HG03139 (cell line): ENCODE measurements at regions not wholly inside any gene's neighbourhood (a gene's known extent, or its start where the extent isn't known, plus 50 kb on each side); places are given as distances from the start of the nearest gene placed in this dataset.
"Not testable (repeated sequence)": the region's sequence is repeated elsewhere in the genome, so short reads cannot be mapped to it uniquely, and the experiment has no call there.

ENCODE experiments used
- ATAC-seq: cut with Tn5 transposase; IDR thresholded peaks from one replicate; pipeline ENCODE4 v1.9.1; 2021; ENCODE audit not compliant: unreplicated experiment

DNA sequence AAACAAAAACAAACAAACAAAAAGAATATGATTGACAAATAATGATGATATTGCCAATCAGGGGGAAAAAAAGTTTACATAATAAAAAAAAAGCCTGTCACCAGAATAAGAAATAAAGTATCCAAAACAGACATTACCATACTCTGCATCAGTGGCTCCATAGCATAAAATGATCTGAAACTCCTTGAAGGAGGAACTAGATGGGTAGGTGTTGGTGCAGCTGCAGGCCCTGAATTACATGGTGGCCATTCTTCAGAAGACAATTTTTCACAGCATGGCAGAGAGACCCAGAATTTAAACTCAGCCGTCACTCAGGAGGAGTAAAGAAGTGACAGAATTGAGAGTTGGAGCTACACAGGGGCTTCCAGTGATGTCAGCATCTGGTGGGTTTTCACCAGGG, 60.2 kb downstream of the GLUL start:
- no peak for ATAC-seq

DNA sequence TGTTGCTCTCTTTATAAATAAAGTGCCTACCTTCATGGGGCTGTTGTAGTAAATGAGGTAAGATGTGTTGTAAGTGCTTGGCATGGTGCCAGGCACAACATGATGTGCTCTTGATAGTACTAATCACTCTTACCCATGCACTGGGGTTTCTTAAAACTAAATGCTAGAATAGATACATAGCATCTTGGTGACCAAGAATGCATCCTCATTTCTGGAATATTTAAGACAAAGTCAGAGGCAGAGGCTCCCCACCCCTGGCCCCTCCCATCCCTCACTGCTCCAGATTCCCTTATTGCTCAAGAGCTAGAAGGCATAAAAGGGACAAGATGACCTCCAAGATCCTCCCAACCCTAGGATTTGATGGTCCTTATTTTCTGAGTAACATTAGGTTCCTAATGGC, 61.3 kb downstream of the GLUL start:
- ATAC-seq, result no peak

DNA sequence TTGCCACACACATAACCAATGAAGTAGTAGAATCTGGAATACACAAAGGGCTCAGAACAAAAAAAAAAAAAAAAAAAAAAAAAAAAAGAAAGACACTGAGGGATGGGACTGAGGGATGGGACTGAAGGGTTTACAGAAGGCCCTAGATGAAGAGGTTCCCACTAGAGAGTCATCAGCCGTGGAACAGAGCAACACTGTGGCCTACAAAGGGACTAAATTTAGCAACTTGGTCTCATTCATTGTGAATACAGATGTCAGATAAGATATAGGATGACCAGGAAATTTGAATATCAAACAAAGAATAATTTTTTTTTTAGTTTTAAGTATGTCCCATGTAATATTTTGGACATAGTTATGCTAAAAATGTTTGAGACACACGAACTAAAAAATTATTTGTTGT, 62.1 kb downstream of the GLUL start:
- no peak for ATAC-seq

DNA sequence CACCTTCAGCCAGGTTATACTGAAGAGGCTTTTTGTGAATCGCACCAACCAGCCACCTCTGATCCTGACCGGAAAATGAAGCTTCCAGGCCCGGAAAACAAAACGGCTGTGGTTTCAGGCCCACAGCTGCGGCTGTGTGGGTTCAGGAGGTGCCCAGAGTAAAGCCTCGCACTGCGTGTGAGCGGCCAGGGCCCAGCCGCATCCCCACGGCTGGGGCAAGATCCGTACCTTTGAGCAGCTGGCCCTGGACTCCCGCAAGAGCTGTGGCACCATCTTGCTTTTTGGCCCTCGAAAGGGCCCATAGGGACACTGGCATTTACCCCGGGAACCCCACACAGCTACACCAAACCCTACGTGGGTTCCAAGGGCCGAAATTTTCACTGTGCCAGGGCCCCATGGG, 63.0 kb downstream of the GLUL start:
- ATAC-seq, result no peak

DNA sequence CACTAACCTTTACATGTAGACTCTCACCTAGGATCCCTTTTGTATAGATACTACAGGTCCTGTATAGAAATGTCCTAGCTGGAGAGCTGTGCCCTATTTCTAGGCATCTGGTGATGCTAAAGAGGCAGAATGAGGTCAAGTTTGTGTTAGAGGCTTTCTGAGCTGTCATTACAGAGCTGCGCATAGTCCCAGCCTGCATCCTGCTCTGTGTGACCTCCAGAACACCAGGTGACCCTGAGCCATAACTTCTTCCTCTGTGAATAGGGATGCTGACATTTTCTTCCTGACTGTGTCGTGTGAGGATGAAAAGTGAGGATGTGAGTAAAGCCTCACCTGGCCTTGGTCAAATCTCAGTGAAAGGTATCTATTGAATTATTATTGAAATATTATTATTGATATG, 66.3 kb downstream of the GLUL start:
- no peak for ATAC-seq

DNA sequence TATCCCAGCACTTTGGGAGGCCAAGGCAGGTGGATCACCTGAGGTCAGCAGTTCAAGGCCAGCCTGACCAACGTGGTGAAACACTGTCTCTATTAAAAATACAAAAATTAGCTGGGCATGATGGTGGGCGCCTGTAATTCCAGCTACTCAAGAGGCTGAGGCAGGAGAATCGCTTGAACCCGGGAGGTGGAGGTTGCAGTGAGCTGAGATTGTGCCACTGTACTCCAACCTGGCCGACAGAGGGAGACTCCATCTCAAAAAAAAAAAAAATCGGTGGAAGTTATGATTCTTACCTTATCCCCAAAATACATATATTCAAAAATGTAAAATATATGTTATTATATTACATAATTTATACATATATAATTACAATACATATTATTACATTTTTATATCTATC, 70.1 kb downstream of the GLUL start:
- ATAC-seq, result not testable (repeated sequence)

DNA sequence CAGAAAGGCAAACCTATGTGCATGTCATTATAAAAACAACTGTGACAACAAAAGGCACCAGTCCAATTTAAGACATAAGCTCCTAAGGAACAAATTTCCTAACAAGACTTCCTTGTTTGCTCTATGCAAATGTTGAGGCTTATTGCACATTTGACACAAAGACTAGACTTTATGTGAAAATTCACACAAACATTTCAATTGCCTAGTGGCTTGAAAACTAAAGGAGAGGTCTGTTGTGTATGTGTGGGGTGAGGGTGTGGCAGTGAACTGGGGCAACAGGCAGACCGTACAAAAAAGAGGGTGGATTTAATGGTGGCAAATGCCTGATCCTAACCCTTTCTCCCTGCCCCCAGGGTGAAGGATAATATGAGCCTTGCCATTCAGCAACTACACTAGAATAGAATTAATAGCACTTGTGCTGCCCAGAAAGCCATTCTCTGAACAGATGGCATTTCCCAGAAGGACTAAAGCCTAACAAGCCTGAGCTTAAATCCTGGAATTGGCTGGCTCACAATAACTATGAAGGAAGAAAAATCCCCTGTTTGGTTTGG, 73.9 kb downstream of the GLUL start:
- no peak for ATAC-seq

DNA sequence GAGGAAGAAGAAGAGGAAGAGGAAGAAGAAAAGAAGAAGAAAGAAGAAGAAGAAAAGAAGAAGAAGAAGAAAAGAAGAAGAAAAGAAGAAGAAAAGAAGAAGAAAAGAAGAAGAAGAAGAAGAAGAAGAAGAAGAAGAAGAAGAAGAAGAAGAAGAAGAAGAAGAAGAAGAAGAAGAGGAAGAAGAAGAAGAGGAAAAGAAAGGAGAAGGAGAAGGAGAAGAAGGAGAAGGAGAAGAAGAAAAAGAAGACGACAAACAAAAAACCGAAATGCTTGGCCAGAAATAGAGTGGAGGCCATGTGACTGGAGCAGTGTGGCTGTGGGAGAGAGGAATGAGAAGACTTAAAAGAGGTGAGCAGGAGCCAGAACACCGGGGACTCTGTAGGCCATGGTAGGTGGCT, 75.1 kb downstream of the GLUL start:
- not testable (repeated sequence) for ATAC-seq

DNA sequence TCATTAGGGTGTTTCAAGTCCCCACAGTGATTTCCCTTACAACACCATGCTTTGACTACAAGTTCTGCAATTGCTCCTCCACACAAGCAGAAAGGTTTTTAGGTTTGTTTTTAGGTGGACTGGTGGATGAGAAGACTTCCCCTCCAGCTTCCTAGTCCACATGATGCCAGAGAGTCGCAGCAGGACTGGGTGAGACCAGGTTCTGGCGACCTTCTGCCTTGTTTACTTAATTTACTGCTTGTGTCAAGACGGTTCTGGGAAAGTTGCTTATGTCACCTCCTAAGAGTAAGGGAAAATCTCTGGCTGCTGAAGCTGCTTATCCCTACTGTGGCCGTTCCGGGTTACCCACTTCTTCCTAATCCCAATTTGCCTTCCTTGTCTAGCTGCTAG, 76.4 kb downstream of the GLUL start:
- no peak for ATAC-seq

DNA sequence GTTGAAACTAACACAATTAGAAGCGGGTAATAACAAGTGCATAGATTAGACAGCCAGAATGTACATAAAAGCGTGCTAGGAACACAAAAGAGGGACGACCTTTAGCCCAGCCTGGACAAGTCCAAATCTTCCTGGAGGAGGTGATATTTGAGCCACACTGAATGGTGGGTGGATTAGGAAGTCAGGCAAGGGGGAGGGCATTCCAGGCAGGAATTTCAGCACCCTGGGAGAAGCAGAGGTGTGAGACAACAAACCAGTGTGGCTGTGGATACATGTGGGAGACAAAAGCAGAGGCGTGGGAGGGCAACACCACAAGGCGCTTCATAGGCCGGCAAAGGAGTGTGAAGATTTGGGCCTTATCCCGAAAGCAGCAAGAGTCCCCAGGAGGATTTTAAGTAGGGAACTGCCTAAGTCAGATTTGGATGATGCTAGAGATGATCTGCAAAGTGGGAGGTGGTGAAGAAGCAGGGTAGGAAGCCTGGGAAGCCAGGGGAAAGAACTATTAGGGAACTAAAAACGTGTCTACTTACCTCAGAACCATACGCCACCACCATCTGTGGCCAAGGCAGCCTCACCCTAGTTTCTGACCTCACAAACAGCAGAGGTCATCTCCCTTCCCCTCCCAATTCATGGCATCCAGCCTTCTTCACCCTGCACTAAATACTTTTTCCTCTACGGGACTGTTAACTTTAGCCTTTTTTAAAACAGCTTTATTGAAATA, 81.8 kb downstream of the GLUL start:
- ATAC-seq, result no peak

DNA sequence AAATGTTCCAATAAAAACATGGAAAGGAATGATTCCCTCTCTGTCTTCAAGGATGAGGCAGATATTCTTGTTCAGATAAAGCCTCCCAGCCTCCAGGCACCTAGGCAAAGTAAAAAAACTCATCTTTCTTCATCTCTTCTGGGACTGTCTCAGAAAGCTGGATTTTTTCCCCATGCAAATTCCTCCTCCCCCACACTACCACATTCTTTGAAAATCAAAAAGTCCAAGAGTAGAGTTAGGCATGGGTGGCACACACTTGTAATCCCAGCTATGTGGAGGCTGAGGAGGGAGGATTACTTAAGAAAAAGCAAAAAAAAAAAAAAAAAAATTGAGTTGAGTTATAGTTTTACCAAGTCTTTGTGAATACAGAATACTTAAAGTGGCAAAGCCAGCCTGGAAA, 82.8 kb downstream of the GLUL start:
- no peak for ATAC-seq

DNA sequence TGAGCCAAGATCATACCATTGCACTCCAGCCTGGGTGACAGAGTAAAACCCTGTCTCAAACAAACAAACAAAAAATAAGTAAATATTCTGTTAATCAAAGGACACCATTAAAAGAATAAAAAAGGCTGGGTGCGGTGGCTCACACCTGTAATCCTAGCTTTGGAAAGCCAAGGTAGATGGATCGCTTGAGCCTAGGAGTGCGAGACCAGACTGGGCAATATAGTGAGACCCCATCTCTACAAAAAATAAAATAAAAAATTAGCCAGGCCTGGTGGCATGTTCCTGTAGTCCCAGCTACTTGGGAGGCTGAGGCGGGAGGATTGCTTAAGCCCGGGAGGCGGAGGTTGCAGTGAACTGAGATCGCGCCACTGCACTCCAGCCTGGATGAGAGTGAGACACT, 84.1 kb downstream of the GLUL start:
- not testable (repeated sequence) for ATAC-seq

DNA sequence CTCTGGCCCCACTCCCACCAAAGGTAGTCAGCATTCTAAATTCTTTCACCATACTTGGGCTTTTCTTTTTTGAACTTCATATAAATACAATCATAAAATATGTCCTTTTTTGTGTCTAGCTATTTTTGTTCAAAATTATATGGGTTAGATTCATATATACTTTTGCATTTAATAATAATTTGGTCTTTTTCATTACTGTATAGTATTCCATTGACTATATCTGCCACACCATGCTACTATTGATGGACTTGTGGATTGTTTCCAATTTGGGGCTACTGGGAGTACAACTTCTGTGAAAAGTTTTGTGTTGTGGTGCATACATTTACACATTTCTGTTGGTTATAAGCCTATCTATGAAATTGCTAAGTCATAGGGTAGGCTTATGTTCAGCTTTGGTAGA, 85.7 kb downstream of the GLUL start:
- ATAC-seq, result no peak

DNA sequence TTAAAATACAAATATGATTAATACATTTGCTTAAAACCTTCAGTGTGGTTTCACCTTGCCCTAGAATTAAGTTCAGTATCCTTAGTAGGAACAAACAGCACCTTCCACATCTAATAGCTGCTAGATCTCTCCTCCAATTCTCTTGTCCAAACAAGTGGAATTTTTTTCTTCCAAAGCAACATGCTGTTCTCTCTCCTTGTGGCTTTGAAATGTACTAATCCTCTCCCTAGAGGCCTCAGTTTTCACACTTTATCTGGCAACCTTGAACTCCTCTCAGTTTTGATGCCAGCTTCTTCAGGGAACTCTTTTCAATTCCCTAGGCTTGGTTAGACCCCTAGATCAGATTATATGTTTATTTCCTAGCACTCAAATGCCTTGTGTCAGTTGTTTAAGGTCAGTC, 87.0 kb downstream of the GLUL start:
- ATAC-seq, result no peak

DNA sequence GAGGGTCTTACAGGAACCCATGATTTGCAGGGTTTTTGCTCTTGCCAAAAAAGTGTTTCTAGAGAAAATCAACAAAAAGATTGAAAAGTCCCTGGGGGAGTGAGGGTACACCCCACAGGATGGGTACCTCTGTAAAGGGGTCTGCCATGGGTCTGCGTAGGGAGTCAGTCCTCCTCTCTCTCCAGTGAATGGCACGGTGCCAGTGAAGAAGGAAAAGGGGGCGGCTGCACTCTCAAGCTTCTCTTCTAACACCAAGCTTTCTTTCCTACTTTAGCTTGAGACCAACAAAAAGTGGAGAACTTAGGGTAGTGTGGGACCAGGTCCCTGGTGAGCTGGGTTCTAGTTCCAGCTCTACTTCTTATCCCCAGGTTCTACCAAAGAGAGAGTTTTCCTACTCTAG, 87.4 kb downstream of the GLUL start:
- no peak for ATAC-seq

DNA sequence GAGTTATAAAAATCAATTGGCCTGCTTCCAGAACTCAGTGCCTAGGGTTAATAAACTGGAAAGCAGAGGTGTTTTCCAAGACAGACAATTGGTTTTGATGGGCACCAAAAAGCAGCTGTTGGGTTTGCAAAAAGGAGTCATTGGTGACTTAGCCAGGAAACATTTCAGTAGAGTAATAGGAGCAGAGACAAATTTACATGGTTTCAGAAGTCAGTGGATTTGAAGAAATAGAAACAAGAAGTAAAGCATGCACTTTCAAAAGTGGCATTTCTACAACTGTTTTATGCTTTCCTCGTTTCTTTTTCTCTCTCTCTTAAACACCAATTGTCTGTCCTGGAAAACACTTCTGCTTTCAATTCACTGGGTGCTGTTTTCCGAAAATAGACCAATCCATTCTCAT, 87.8 kb downstream of the GLUL start:
- ATAC-seq, result no peak

DNA sequence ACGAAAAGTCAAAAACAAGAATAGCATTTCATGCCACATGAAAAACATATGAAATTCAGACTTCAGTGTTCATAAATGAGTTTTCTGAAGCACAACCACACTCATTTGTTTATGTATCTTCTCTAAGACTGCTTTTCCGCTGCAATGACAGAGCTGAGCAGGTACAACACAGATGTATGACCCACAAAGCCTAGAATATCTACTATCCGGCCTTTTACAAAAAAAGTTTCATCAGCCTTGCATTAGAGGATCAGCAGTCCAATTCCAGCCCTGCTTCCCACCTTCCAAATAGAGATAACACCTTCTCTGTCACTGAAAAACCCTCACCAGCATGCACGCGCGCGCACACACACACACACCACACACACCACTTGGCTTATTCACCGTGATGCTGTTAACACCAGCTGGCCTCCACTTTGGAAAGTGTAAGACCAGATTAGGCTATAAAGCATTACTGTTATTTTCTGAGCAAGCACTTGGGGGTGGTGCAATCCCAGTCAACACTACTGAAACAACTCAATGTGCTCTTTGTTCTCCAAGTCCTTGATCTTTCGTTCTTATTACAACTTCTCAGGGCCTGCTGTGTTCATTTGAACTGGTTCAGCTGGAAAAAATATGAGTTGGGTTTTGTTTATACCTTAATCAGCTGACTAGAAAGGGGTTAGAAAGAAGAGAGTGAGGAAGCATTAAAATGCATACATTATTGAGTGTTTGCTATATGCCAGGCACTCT, 90.0 kb downstream of the GLUL start:
- ATAC-seq, result no peak

DNA sequence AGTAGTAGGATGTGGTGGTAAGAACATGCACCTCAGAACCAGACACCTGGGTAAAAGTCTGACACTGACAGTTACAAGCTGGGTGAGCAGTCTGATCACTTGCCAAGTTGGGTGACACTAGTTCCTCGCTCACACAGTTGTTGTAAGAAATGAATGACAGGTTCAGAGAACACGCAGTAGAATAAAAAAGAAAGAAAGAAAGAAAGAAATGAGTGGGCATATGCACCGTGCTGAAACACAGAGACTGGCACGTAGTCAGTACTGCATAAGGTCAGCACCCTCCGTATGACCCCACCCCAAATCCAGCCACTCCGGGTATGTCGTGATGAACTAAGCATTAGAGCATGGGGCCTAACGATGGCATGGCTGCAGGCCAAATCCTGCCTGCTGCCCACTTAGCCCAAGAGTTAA, 90.6 kb downstream of the GLUL start:
- no peak for ATAC-seq

DNA sequence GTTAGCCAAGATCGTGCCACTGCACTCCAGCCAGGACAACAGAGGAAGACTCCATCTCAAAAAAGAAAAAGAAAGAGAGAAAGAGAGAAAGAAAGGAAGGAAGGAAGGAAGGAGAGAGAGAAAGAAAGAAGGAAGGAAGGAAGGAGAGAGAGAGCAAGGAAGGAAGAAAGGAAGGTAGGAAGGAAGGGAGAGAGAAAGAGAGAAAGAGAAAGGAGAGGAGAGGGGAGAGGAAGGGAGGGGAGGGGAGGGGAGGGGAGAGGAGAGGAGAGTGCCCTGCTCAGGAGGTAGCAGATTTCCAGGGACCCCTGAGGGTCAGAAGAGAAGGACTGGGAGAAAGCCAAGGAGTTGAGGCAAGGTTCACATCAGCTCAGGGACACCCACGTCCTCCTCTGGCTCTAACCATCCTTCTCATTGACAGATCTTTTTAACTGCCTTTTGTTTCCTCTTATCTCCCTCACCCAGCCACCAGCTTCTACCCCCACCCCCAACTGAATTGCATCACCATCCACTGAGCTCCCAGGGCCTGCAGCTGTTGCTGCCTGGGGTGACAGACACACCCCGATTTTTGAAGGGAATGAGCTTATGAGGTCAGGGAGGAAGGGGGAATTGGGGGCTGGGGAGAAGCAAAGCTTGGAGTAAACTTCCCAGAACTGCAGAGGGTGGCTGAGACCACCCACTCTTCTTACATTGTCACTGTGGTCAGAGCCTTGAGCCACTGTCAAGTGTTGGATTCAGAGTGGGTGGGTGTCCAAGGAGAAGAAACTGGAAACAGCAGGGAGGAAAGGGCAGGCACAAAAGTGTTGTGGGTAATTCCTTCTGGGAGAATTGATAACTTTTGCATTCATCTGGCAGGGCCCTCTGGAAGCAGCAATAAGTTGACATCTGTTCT, 91.6 kb downstream of the GLUL start:
- no peak for ATAC-seq

DNA sequence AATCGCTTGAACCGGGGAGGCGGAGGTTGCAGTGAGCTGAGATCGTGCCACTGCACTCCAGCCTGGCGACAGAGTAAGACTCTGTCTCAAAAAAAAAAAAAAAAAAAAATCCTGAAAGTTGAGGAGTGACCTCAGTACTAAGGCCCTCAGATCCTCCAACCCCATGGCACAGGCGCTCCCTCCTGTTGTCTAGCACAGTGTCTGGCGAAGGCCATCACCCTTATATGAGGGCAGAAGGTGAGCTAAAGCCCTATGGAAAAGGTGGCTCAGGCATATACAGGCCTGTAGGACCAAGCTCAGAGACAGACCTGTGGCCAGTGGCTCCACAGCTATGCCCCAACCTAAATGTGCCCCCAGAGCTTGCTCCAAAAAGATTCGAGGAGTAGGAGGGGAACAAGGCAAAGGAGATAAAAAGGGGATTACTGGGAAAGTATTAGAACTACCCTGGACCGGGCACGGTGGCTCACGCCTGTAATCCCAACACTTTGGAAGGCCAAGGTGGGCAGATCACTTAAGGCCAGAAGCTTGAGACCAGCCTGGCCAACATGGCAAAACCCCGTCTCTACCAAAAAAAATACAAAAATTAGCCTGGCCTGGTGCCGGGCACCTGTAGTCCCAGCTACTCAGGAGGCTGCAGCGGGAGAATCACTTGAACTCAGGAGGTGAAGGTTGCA, 92.4 kb downstream of the GLUL start:
- ATAC-seq, result not testable (repeated sequence)

DNA sequence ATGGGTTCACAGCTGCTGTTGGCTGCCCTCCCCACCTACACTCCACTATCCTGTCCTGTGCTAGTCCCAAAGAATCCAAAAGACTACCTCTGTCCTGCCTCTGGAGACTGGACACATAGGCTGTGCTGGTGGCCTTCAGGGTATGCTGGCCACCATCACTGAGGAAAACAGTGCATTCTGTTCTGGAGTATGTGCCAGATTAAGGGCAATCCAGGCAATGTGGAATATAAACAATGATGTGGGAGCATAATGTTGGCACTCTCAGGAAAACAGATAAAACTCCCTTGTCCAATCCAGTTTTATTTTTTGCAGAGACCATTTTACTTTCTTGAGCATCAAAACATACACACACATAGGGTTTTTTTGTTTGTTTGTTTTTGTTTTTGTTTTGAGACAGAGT, 94.3 kb downstream of the GLUL start:
- no peak for ATAC-seq
